ENCODE measurements at regions not wholly inside any gene's neighbourhood (a gene's known extent, or its start where the extent isn't known, plus 50 kb on each side); places are given as distances from the start of the nearest gene placed in this dataset.

DNA sequence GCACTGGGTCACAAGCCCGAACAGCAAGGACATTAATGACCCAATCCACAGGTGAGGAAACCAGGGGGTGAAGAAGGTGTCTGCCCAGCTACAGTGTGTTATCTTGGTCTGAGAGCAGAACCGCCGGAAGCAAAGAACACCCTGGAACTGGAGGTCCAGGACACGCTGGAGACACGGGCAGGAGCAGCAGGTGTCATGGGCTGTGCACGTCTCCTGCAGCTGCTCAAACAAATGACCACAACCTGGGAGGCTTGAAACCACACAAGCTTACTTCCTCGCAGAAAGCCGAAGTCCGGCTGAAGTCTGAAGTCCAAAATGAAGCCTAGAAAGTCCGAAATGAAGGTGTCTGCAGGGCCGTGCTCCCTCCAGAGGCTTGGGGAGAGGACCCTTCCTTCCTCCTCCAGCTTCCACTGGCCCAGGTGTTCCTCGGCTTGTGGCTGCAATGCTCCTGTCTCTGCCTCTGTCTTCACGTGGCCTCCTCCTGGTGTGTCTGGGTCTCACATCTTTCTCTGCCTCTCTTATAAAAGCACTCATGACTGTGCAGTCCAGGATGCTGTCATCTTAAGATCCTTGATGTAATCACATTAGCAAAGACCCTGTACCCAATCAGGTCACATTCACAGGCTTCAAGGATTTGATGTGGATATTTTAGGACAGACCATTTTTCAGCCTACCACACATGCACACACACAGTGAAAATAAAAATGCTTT lies 351.2 kb downstream of the C16orf95 start:
- no peak for DNase-seq

- DNase-seq: no peak
Observed at GRCh38 chr16:86966777-86967176, 350.4 kb downstream of the C16orf95 start.

DNA sequence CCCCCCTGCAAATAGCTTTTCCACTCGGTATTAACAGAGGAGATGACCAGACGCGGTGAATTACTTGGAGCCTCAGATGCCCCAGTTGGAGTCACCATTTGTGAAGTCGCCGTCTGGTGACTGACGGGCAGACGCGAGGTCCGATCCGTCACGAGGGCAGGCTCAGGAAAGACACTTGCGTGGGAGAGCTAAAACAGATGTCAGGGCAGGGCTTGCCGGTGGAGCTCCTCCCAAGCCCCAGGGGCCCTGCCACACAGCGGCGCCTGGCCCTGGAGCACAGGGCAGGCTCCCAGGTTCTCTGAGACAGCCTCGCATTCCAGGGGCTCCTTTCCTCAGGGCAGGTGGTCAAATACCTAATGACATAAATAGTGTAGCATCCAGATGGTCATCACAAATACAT lies 348.3 kb downstream of the C16orf95 start:
- no peak for DNase-seq

DNA sequence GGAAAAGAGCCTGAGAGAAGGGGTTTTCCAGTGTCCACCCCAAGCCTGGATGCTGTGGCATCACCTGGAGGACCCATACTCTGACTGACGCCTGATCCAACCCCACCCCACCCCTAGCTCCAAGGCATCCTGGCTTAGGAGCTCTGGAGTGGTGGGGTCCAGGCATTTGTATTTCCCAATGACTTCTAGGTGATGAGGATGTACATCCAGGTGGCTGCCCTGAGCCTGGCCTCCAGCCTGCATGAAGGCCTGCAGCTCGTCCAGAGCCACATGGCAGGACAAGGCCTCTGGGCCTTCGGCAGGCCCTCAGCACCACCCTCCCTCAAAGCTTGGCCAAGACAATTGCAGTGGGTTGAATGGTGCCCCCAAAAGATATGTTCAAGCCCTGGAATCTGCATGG lies 347.5 kb downstream of the C16orf95 start:
- DNase-seq: no peak

DNA sequence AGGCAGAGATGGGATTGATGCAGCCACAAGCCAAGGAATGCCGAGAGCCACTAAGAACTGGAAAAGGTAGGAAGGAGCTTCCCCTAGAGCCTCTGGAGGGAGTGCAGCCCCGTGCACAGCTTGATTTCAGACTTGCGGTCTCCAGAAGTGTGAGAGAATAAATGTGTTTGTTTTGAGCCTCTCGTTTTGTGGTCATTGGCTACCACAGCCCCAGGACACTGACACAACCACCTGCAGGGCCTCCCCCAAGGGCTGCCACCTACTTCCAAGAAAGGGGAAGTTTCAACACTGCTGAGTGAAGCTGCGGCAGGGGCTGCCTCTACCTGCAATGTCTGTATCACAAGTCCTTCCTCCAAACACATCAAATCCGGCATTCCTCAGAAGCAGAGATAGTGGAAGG lies 346.9 kb downstream of the C16orf95 start:
- DNase-seq: no peak

- no peak for DNase-seq
Observed at GRCh38 chr16:86970726-86971125, 346.5 kb downstream of the C16orf95 start.

- no peak for DNase-seq
Observed at GRCh38 chr16:86971251-86971650, 345.9 kb downstream of the C16orf95 start.

- no peak for DNase-seq
Observed at GRCh38 chr16:86974120-86974519, 343.1 kb downstream of the C16orf95 start.

DNA sequence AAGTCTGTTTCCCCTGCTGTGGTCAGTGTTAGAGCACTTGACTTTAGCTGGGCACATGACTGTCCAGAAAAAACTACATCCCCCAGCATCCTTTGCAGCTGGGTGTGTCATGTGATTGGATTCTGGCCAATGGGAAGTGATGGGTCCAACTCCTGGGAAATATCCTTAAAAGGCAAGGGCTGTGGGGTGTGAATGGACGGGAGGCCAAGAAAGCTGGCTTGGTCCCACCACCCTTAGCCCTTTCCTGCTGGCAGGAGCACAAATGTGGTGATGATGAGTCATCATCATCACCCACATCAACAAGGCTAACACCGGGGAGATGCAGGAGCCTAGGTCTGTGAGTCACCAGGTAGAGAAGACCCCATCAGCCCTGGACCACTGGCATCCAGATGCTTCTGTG lies 341.7 kb downstream of the C16orf95 start:
- no peak for DNase-seq

GRCh38 chr16:86977076-86977676 lies 340.0 kb downstream of the C16orf95 start:
- no peak for DNase-seq

DNA sequence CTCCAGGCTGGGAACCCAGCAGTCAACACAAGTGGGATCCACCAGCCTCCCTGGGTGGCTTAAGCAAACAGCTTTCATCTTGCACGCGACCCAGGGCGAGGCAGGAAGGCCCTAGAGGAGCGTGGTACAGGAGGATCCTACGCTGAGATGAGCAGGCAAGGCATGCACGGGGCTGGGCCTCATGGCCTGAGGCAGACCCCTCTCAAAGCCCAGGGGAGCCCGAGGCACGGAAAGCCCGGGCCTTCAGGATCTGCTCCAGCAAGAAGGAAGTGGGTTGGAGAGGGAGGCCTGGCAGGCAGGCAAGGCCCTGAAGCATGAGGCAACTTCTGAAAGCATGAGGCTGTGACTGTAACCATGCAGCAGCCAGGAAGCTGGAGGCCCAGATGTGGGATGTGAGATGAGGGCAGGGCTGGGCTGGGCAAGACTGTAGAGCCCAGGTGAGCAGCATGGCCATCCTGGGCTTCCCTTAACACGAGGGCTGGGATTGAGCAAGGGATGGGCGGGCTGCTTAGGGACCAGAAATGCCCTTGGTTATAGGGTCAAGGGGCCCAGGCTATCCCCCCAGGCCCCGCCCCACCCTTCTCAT lies 338.7 kb downstream of the C16orf95 start:
- no peak for DNase-seq

GRCh38 chr16:86979061-86979460 lies 338.1 kb downstream of the C16orf95 start:
- no peak for DNase-seq

DNA sequence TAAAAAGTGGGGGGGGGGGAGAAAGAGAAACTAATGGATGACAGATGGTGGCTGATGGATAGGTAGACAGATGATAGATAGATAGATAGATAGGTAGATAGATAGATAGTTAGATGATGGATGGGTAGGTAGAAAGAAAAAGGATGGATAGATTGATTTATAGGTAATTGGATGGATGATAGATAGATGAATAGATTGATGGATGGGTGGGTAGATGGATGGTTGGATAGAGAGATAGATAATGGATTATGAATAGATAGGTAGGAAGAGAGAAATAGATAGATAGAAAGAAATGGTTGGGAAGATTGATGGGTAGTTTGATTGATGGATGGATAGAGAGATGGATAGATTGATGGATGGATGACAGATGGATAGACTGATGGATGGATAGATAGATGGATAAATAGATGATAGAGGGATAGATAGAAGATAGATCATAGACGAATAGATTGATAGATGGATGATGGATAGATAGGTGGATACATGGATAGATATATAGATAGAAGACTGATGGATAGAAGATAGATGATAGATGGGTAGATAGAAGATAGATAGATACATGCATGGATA lies 337.1 kb downstream of the C16orf95 start:
- no peak for DNase-seq

DNA sequence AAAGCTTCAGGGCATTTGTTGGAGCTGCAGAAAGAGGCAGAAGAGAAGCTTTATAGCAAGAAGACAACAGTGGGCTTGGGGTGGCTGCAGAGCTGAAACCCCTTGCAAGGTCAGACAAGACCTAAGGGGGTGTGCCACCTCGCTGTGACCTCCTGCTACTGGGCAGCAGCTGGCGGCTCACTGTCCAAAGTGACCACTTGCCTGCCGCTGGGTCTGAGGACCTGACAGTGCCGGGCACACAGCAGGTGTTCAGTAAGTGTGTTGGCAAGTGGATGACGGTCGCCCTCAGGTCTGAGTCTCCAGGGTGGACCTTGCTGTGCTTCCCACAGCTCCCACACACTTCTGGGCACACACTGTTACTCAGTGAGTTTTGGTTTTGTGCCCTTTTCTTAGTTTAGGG lies 336.5 kb downstream of the C16orf95 start:
- DNase-seq: no peak

DNA sequence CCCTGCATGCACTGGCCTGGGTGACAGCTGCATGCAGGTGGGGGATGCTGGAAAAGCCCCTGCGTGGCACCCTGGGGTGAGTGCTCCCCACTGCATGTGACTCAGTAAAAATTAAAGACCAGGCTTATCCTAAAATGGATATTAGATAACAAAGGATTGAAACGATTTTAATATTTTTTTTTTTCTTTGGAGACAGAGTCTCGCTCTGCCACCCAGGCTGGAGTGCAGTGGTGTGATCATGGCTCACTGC lies 334.9 kb downstream of the C16orf95 start:
- no peak for DNase-seq

GRCh38 chr16:86982912-86983311 lies 334.3 kb downstream of the C16orf95 start:
- DNase-seq: no peak

DNA sequence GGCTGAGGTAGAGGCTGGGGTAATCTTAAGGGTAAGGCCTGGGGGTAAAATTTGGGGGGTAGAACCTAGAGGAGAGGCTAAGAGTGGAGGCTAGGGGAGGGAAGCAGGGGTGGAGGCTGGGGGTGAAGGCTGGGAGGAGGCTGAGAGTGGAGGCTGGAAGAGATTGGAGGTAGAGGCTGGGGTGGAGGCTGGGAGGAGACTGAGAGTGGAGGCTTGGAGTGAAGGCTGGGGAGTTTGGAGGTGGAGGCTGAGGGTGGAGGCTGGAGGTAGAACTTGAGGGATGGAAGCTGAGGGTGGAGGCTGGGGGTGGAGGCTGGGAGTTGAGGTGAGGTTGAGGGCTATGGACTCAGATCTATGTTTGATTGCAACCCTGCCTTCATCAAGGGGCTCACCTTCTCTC lies 333.6 kb downstream of the C16orf95 start:
- DNase-seq: no peak

DNA sequence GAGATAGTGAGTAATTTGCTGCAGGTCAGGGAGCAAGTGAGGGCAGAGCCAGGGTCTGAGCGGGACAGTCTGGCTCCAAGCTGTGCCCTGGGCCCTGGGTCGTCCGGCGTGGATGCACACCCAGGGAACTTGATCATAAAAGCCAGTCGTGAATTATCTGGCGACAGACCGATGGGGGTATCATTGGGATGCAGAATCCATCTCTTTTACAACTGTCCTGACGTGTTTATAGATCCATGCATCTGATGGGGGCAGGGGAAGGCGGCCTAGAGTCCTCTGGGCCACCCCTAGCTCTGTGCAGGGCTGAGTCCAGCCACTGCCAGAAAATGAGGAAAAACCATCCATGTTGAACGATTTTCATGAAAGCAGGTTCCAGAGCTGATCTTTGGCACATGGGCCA lies 332.8 kb downstream of the C16orf95 start:
- no peak for DNase-seq

- DNase-seq: no peak
Observed at GRCh38 chr16:86984991-86985647, 332.1 kb downstream of the C16orf95 start.

DNA sequence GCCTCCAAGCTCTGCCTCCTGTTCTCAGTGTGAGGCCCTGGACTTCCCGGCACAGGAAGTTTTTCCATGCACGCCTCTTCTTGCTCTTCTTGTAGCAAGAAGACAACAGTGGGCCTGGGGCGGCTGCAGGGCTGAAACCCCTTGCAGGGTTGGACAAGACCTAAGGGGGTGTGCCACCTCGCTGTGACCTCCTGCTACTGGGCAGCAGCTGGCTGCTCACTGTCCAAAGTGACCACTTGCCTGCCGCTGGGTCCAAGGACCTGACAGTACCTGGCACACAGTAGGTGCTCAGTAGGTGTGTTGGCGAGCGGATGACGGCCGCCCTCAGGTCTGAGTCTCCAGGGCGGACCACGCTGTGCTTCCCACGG lies 331.6 kb downstream of the C16orf95 start:
- no peak for DNase-seq

GRCh38 chr16:86986136-86986535 lies 331.1 kb downstream of the C16orf95 start:
- DNase-seq: no peak

DNA sequence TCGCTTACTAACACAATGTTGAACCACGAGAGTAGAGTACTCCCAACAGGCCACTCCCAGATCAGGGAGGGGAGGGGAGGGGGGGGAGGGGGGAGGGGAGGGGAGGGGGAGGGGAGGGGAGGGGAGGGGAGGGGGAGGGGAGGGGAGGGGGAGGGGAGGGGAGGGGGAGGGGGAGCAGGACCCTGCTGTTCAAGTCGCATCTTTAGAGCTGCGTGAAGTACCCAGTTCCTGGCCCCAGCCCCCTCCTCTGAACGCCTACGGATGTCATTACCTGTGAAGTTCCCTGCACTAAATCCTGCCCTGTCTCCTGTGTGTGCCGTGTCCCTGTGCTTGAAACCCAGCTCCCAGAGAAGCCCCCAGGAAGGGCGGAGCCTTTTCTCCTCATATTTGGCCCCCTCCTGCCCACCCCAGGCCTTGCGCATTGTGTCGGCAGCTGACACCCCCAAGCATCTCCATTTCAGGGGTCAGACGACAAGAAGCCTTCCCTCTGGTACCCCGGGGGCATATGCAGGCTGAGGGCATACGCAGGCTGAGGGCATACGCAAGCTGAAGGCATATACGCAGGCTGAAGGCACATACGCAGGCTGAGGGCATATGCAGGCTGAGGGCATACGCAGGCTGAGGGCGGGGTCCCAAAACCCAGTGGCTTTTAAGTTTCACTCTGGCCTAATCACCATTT lies 330.2 kb downstream of the C16orf95 start:
- DNase-seq: no peak
